CD4-positive, alpha-beta T cell treated with Interleukin-15 for 1 hour (primary cell): ENCODE measurements at regions not wholly inside any gene's neighbourhood (a gene's known extent, or its start where the extent isn't known, plus 50 kb on each side); places are given as distances from the start of the nearest gene placed in this dataset.

ENCODE experiments used
- DNase-seq: peaks from one replicate; pipeline ENCODE4 v3.0.0-alpha.2; 2020

DNA sequence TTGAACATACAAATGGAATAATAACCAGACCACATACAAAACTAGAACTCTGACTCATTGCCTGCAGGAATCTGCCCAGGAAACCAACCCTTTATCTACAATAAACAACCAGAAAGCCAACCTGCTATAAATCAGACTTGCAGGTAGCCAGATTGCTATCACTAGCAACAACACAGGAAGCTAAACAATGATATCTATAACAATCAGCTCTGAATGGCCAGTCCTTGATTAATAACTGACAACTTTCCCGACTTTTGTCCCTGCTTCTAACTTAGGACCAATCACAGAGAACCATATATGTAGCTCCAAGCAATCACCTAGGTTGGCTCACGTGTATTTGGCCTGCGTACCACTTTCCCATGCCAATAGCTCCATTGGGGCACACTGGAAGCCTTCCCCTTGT lies 470.8 kb downstream of the RIT2 start:
- no peak for DNase-seq

DNA sequence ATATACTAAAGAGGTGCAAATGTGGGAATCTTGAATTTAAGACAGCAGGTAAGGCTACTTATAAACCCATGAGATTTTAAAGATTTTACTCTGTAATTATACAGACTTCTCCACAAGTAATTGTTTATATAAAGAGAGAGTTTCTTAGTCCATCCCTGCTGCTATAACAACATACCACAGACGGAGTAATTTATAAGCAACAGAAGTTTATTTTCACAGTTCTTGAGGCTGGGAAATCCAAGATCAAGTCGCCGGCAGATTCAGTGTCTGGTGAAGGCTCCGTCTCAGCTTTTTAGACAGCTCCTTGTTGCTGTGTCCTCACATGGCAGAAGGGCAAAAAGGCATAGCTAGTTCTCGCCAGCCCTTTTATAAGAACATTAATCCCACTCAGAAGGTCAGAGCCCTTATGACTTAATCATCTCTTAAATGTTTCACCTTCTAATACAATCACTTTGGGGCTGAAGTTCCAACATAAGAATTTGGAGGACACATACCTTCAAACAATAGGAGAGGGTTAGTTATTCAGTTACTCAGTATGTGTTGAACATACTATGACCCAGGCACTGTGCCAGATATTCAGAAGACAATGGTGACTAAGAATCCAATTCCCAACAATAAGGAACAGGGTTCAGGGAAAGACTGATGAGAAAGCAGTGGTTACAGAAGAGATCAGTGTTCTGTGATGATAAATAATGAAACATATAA lies 466.0 kb downstream of the RIT2 start:
- DNase-seq: no peak

DNA sequence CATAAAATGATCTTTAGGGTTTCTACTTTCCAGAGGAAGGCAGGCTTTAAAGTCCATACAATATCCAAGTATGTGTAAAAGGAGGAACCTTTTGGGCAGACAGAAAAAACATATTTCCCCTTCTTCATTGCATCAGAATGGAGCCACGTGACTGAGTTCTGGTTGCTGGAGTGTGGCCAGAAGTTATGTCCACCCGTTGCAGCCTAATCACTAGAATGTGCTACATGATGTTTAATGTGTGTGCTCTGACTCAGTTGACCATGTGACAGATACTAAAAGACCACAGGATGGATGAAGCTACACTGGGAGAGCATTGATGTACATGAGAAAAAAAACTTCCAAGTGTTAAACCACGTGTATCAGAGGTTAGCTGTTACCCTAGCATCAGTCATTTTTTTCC lies 460.9 kb downstream of the RIT2 start:
- no peak for DNase-seq

DNA sequence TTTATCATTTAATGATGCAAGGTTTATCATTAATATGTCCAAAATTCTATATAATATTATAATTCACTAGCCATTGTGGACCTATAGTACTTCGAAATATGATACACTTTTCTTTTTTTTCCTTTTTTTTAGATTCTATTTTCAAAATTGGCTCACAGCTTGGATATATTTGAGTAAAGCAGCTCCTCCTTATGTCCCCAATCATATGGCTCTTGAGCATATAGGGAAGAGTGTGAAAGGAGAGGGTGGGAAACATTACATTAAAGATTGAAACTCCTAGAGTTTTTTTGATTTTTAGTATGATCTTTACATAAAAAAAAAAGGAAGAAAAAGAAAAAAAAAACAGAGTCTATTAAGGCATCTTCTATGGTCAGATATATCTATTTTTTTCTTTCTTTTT lies 457.9 kb downstream of the RIT2 start:
- no peak for DNase-seq

DNA sequence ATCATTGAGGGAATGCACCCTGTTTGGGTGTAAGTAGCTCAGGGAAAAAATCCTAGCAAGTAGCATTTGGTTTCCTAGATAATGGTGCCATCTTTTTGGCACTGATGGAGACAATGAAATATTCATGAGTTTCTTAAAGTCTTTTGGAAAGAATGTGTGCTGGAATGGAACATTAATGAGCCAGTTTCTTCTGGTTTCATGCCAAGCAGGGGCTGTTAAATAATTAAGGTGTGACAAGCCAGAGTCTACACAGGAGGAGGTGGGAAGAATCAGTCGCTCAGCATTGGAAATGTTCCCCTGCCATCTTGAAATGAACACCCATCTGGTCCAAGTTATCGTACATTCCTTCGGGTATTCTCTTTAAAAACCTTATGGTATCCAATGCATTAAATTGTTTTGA lies 457.3 kb downstream of the RIT2 start:
- DNase-seq: no peak

DNA sequence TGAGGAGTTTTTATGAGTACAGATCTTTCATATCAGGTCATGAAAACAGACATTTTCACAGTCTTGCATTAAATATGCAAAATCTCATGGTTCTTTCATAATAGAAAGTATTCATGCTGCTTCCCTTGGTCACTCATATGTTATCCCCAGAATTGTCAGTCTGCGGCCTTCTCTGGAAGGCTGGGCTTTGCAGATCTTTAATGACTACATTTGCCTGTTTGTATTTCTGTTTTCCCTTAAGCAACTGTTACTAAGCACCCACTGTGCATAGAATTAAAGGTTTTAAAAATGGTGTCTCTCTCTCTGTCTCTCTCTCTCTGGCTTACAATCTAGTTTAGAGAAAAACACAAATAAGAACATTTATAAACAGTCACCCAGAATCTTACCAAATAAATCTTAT lies 456.3 kb downstream of the RIT2 start:
- no peak for DNase-seq

DNA sequence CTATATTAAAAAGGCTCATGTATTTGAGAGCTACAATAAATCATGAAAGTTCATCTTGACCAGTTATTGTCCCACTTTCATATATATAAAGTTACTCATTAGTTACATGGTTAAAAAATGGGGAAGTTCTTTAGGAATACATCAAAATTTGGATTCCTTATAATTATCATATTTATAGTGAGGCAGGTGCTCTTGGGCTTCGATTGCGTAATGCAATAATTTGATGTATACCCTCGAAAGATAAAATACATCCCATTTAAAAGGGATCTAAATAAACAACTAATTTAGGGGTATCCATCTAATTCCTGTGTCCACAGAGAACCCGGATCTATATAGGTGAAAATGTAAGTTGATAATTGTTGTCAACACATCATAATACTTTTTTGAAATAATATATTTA lies 444.6 kb downstream of the RIT2 start:
- DNase-seq: no peak

DNA sequence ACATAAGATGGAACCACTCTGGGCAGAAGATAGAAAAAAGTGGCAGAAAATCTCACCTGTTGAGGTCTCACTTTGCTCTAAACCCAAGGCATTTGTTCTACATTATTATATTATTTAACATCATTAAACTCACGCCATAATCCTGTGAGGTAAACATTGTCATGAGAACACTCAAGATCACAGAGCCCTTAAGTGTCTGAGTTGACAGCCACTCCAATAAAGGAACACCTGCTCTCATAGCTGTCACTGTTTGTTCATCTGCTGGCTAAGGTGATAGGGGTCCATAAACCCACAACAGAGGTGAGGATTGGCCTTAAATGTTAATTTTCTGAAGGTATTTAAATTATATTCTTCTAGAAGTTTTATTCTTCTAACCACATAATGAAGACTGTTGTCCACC lies 439.7 kb downstream of the RIT2 start:
- no peak for DNase-seq

DNA sequence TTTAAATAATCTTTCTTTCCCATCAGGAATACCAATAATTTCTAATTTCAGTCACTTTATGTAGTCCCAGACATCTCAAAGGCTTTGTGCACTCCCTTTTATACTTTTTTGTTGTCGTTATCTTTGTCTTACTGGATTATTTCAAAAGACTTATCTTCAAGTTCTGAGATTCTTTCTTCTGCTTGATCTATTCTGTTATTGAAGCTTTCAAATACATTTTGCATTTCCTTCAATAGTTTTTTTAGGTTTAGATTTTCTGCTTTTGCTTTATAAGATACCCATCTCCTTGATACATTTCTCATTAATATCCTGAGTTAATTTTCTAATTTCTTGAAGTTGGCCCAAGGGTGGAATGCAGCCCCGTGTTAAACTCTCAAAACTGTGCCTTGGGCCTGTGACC lies 432.4 kb downstream of the RIT2 start:
- no peak for DNase-seq

DNA sequence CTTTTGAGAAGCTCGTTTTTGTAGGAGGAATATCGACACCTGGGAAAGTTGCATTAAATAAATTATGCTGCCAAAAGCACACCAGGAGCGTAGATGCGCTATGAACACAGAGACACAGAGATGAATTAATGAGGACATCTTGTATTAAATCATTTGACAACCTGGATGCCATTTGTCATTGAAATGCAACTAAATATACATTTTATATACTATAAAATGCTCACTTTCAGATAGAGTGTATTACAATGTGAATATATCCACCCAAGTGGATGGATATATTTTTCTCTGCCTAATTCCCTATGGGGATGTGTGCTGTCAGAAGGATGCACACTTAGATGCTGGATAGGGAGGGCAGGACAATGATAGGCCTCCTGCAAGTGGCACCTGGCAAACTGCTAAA lies 426.2 kb downstream of the RIT2 start:
- no peak for DNase-seq
